Suppressor macrophage treated with lipopolysaccharide for 4 hours (primary cell): ENCODE measurements at regions not wholly inside any gene's neighbourhood (a gene's known extent, or its start where the extent isn't known, plus 50 kb on each side); places are given as distances from the start of the nearest gene placed in this dataset.
"Not testable (repeated sequence)": the region's sequence is repeated elsewhere in the genome, so short reads cannot be mapped to it uniquely, and the experiment has no call there.

Experiments used
- DNase-seq: peaks from one replicate; pipeline ENCODE4 v3.0.0-alpha.2; 2020

- no peak for DNase-seq
These were observed 584.0 kb upstream of the ZNF385D start for GRCh38 chr3:22334996-22335395.

- DNase-seq = no peak
These were observed 598.3 kb upstream of the ZNF385D start for GRCh38 chr3:22349215-22349851.

- DNase-seq = no peak
These were observed 600.8 kb upstream of the ZNF385D start for GRCh38 chr3:22351806-22352205.

GRCh38 chr3:22353126-22353525 lies 602.1 kb upstream of the ZNF385D start:
- no peak for DNase-seq

GRCh38 chr3:22358334-22358733 lies 607.3 kb upstream of the ZNF385D start:
- DNase-seq = no peak

DNA sequence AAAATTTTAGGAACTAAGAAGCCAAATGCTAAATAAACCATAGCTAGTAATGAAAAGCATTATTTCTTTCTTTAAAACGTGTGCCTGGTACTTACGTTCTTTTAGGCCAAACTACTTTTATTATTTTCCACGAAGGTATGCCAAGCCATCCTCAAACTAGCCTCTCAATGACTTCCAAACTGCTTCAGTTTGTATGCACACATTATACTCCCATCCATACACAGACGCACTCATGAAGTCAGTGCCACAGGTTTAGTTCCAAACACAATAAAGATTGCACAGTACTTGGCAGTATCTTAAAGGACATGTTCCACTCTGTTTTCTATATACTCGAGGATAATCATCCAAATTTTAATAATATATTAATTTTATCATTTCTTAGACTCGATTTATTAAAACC lies 609.2 kb upstream of the ZNF385D start:
- DNase-seq = no peak

- peak; percentile 54 for DNase-seq
These were observed 610.0 kb upstream of the ZNF385D start for GRCh38 chr3:22360970-22361369.

GRCh38 chr3:22361521-22361920 lies 610.5 kb upstream of the ZNF385D start:
- peak; percentile 55 for DNase-seq

DNA sequence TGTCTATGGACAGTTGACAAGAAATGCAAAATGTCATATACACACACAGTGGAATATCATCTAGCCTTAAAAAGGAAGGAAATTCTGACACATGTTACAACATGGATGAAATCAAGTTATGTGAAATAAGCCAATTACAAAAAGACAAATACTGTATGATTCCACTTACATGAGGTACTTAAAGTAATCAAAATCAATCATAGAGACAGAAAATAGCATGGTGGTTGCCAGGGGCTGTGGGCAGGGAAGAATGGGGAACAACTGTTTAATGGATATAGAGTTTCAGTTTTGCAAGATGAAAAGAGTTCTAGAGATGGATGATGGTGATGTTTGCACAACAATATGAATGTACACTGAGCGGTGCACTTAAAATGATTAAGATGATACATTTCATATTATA lies 613.8 kb upstream of the ZNF385D start:
- DNase-seq = peak; percentile 37

- no peak for DNase-seq
These were observed 615.8 kb upstream of the ZNF385D start for GRCh38 chr3:22366781-22367180.

GRCh38 chr3:22371036-22371435 lies 620.0 kb upstream of the ZNF385D start:
- no peak for DNase-seq

GRCh38 chr3:22371607-22372291 lies 620.7 kb upstream of the ZNF385D start:
- no peak for DNase-seq

DNA sequence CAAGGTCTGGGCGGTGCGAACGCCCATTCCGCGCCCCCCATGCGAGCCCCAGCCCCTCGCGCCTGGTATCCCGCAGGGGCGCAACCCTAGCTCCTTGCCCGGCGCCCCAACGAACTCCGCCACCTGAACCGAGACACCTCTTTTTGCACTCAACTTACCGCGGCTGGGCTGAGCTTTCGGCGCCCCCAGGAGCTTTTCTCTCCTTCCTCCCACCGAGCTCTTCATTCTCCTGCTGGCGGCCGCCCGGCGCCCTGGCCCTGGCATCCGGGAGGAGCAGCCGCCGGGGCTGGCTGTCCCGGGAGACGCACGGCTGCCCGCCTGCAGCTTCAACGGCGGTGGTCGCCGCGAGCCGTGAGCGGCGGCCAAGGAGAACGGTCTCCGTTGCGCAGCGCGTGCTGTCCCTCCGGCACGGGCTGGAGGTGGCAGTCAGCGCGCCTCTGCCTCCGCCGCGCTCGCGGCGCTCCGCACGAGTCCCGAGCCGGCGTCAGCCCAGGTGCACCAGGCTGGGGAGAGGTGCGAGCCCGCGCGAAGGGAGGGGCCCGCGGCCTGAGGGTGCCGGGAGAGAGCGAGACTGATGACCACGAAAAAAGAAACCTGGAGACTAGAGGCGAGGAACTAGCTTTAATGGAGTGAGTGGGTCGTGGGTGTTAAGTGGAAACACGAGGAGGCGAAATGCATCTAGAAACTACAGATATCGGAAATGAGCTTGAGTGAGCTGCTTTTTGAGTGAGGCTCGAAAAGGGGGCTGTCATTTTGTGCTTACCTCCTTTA lies 621.5 kb upstream of the ZNF385D start:
- peak; percentile 9 for DNase-seq

- no peak for DNase-seq
These were observed 622.2 kb upstream of the ZNF385D start for GRCh38 chr3:22373182-22373581.

DNA sequence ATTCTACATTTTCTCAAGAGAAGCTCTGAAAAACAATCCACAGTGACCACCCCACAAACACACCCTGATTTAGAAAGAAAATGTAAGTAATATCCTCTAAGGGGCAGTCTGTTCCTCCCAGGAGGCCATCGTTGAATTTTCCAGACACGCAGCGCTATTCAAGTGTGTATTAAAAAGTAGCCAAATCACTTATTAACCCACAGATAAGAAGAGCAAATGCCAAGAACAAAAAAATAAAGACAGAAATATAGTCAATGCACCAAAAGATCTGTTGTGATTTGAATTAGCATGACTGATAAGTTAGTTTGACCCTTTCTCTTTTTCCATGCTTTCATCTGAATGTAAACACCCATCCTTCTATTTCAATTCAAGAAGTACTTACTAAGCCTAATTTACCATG lies 622.8 kb upstream of the ZNF385D start:
- no peak for DNase-seq

DNA sequence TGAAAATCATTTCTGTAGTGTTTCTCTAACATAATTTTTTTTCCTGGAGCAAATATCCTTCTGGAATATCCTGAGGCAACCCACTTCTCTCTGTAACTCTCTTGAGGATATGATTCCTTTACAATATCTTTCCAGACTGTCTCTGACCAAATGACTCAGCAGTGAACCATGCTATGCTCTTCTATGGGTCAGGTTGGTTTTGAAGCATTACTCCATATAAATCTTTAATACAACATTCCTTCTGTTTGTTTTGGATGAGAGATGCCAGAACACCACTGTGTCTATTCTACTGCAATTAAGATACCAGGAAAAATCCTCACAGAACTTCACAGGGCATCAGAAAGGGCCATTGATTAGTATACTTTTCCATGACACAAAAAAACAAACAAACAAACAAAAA lies 626.4 kb upstream of the ZNF385D start:
- no peak for DNase-seq

DNA sequence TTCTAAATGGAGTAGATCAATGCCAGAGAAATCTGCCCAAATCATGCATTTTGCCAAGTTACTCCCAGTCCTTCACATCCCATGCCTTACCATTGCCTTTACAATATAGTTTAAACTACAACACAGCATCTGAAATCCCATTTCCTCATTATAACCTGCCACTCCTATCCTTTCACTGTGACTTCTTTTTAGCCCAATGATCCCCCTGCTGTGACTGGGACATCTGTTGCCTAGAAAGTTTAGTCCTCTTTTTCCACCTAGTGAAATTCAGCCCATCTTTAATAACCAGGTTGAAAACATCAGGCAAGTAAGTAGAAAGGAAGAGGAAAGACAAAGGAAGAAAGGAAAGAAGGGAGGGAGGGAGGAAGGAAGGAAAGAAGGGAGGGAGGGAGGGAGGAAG lies 627.9 kb upstream of the ZNF385D start:
- DNase-seq = no peak

GRCh38 chr3:22380253-22380652 lies 629.2 kb upstream of the ZNF385D start:
- DNase-seq = no peak

DNA sequence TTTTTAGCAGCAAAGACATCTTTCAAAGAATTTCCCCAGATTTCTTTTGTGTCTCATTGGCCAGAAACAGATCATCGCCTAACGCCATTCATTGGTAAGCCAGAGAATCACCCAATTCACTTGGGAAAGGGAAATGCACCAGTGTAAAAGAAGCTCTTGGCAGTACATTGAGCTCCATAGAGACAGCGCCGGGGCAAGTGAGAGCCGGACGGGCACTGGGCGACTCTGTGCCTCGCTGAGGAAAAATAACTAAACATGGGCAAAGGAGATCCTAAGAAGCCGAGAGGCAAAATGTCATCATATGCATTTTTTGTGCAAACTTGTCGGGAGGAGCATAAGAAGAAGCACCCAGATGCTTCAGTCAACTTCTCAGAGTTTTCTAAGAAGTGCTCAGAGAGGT lies 630.6 kb upstream of the ZNF385D start:
- DNase-seq = not testable (repeated sequence)

DNA sequence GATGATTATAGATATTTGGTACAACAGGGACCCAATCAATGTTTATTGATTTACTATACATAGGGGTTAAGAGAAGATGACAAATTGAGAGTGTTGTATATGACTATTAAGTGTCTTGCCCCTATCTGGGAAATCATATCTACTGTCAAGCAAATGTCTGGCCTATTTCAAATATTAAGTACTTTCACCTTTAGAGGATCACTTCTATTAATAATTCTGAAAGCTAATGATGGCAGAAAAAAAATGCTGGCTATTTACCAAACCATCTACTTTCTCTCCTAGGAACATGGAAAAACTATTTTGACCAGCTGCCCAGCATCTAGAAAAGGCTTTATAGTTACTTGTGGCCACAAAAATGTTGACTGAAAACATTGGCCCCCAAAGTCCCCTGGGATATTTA lies 632.3 kb upstream of the ZNF385D start:
- no peak for DNase-seq

DNA sequence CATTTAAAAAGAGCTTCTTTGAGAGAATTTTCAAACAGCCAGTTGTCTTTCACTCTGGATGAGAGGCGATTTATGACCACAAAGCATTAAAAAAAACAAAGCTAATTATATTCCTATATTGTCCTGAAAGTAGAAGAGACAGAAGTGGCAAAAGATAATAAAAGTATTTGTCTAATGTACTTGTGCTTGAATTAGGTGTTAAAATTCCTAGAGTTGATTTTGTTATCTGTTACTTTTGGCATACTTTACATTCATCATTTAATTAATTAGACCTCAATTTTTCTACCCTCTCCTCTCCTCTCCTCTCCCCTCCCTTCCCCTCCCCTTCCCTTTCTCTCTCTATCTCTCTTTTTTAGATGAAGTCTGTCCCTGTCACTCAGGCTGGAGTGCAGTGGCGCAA lies 635.1 kb upstream of the ZNF385D start:
- DNase-seq = no peak

DNA sequence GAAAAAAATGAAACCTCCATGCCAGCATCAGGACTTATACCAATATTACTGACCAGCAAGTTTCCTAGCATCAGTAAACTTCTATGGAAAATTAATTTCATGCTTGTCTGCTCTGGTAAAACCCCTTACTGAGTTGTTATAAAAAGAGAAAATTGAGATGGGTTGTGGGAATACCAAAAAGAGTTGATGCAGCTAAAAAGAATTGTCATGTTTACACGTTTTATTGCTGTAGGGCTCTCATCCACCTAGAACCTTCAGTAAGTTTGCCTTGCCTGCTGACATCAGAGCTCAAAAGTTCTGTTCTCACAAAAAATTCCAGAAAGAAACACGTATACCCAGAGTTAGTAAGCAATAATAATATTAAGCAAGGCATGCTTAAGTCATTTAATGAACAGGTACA lies 641.3 kb upstream of the ZNF385D start:
- no peak for DNase-seq

- DNase-seq = no peak
These were observed 641.8 kb upstream of the ZNF385D start for GRCh38 chr3:22392859-22393258.

DNA sequence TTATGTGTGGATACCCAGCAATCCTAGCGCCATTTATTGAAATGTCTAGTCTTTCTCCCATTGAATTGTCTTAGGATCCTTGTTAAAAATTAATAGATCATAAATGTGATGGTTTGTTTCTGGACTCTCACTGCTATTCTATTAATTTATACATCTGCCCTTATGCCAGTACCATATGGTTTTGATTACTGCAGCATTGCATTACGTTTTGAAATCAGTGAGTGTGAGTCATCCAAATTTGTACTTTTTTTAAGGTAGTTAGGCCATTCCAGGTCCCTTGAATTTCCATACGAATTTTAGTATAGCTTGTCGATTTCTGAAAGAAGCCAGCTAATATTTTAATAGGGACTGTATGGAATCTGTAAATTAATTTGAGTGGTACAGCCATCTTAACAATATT lies 648.6 kb upstream of the ZNF385D start:
- DNase-seq = no peak
